H1 (cell line): ENCODE measurements at regions not wholly inside any gene's neighbourhood (a gene's known extent, or its start where the extent isn't known, plus 50 kb on each side); places are given as distances from the start of the nearest gene placed in this dataset.

ENCODE experiments used
- EGR1 ChIP-seq: IDR thresholded peaks from 2 replicates; pipeline ENCODE4 v1.6.1; 2011; ENCODE audit warnings: low read depth, low read length, borderline replicate concordance
- POU5F1 ChIP-seq: IDR thresholded peaks from 2 replicates; pipeline ENCODE4 v1.6.1; 2011; ENCODE audit warnings: low read depth, mild to moderate bottlenecking, low read length, moderate library complexity
- SP1 ChIP-seq: IDR thresholded peaks from 2 replicates; pipeline ENCODE4 v1.6.1; 2011; ENCODE audit warnings: low read depth, low read length
- TF ChIP-seq, protein P1 (sequence below): fragments of 300-600 bp; sonication (generic); IDR thresholded peaks from 2 replicates; pipeline ENCODE4 v1.7.1; 2012; ENCODE audit warnings: low read length, moderate library complexity, mild to moderate bottlenecking, inconsistent platforms; ENCODE audit not compliant: insufficient replicate concordance

GRCh38 chr20:24779946-24780345 lies 169.1 kb upstream of the CST7 start (continued):
- TF ChIP-seq, protein P1, sequence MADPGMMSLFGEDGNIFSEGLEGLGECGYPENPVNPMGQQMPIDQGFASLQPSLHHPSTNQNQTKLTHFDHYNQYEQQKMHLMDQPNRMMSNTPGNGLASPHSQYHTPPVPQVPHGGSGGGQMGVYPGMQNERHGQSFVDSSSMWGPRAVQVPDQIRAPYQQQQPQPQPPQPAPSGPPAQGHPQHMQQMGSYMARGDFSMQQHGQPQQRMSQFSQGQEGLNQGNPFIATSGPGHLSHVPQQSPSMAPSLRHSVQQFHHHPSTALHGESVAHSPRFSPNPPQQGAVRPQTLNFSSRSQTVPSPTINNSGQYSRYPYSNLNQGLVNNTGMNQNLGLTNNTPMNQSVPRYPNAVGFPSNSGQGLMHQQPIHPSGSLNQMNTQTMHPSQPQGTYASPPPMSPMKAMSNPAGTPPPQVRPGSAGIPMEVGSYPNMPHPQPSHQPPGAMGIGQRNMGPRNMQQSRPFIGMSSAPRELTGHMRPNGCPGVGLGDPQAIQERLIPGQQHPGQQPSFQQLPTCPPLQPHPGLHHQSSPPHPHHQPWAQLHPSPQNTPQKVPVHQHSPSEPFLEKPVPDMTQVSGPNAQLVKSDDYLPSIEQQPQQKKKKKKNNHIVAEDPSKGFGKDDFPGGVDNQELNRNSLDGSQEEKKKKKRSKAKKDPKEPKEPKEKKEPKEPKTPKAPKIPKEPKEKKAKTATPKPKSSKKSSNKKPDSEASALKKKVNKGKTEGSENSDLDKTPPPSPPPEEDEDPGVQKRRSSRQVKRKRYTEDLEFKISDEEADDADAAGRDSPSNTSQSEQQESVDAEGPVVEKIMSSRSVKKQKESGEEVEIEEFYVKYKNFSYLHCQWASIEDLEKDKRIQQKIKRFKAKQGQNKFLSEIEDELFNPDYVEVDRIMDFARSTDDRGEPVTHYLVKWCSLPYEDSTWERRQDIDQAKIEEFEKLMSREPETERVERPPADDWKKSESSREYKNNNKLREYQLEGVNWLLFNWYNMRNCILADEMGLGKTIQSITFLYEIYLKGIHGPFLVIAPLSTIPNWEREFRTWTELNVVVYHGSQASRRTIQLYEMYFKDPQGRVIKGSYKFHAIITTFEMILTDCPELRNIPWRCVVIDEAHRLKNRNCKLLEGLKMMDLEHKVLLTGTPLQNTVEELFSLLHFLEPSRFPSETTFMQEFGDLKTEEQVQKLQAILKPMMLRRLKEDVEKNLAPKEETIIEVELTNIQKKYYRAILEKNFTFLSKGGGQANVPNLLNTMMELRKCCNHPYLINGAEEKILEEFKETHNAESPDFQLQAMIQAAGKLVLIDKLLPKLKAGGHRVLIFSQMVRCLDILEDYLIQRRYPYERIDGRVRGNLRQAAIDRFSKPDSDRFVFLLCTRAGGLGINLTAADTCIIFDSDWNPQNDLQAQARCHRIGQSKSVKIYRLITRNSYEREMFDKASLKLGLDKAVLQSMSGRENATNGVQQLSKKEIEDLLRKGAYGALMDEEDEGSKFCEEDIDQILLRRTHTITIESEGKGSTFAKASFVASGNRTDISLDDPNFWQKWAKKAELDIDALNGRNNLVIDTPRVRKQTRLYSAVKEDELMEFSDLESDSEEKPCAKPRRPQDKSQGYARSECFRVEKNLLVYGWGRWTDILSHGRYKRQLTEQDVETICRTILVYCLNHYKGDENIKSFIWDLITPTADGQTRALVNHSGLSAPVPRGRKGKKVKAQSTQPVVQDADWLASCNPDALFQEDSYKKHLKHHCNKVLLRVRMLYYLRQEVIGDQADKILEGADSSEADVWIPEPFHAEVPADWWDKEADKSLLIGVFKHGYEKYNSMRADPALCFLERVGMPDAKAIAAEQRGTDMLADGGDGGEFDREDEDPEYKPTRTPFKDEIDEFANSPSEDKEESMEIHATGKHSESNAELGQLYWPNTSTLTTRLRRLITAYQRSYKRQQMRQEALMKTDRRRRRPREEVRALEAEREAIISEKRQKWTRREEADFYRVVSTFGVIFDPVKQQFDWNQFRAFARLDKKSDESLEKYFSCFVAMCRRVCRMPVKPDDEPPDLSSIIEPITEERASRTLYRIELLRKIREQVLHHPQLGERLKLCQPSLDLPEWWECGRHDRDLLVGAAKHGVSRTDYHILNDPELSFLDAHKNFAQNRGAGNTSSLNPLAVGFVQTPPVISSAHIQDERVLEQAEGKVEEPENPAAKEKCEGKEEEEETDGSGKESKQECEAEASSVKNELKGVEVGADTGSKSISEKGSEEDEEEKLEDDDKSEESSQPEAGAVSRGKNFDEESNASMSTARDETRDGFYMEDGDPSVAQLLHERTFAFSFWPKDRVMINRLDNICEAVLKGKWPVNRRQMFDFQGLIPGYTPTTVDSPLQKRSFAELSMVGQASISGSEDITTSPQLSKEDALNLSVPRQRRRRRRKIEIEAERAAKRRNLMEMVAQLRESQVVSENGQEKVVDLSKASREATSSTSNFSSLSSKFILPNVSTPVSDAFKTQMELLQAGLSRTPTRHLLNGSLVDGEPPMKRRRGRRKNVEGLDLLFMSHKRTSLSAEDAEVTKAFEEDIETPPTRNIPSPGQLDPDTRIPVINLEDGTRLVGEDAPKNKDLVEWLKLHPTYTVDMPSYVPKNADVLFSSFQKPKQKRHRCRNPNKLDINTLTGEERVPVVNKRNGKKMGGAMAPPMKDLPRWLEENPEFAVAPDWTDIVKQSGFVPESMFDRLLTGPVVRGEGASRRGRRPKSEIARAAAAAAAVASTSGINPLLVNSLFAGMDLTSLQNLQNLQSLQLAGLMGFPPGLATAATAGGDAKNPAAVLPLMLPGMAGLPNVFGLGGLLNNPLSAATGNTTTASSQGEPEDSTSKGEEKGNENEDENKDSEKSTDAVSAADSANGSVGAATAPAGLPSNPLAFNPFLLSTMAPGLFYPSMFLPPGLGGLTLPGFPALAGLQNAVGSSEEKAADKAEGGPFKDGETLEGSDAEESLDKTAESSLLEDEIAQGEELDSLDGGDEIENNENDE = no peak
- TF ChIP-seq POU5F1 (no peak), SP1 (no peak), EGR1 (no peak)
